IPS-15b (cell line): ENCODE measurements at regions not wholly inside any gene's neighbourhood (a gene's known extent, or its start where the extent isn't known, plus 50 kb on each side); places are given as distances from the start of the nearest gene placed in this dataset.
"Not testable (repeated sequence)": the region's sequence is repeated elsewhere in the genome, so short reads cannot be mapped to it uniquely, and the experiment has no call there.

Experiments
- H3K27me3 ChIP-seq: one replicate; pipeline ENCODE4 v1.6.1; 2013; ENCODE audit warnings: low read length; ENCODE audit not compliant: control insufficient read depth, insufficient read depth
- H3K36me3 ChIP-seq: one replicate; pipeline ENCODE4 v1.6.1; 2013; ENCODE audit warnings: low read length; ENCODE audit not compliant: control insufficient read depth, insufficient read depth
- H3K4me1 ChIP-seq: one replicate; pipeline ENCODE4 v1.6.1; 2013; ENCODE audit warnings: mild to moderate bottlenecking, low read length; ENCODE audit not compliant: control insufficient read depth, insufficient read depth
- H3K4me3 ChIP-seq: one replicate; pipeline ENCODE4 v1.5.1; 2013; ENCODE audit warnings: low read depth, low read length
- H3K9ac ChIP-seq: one replicate; pipeline ENCODE4 v1.6.1; 2013; ENCODE audit warnings: low read depth, mild to moderate bottlenecking, low read length
- H3K9me3 ChIP-seq: one replicate; pipeline ENCODE4 v1.6.1; 2013; ENCODE audit warnings: mild to moderate bottlenecking, low read length; ENCODE audit not compliant: control insufficient read depth, insufficient read depth

- Histone ChIP-seq H3K27me3 (no peaks in the 10 kb centered on the region), H3K4me1 (no peaks in the 10 kb centered on the region), H3K36me3 (no peaks in the 10 kb centered on the region), H3K4me3 (no peak overlapping the region), H3K9ac (no peak overlapping the region), H3K9me3 (no peaks in the 10 kb centered on the region)
These were observed 101.1 kb upstream of the DLG1 start for GRCh38 chr3:197399486-197399885.

- H3K4me3 ChIP-seq = no peak overlapping the region
- H3K9ac ChIP-seq = no peak overlapping the region
- no peaks in the 10 kb centered on the region for H3K36me3 ChIP-seq
- H3K9me3 ChIP-seq = no peaks in the 10 kb centered on the region
- no peaks in the 10 kb centered on the region for H3K27me3 ChIP-seq
- H3K4me1 ChIP-seq = no peaks in the 10 kb centered on the region
These were observed 100.0 kb upstream of the DLG1 start for GRCh38 chr3:197398286-197398878.

DNA sequence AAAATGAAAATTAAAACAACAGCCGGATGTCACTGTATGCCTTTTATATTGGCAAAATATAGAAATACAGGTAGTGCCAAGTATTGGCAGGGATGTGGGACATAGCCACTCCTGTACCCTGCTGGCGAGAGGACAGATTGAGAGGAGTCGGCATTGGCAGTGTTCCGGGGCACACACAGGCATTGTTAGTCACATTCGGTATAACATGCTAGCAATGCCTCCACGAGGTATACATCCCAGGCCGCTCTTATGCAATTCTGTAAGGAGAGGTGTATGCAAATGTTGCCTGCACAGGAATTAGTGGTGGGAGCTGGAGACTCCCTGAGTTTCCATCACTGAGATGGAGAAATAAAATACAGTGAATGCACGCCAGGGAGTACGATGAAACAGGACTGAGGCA lies 99.4 kb upstream of the DLG1 start:
- H3K4me1 ChIP-seq = no peaks in the 10 kb centered on the region

GRCh38 chr3:197394464-197395321 lies 96.3 kb upstream of the DLG1 start:
- Histone ChIP-seq H3K4me1 (no peaks in the 10 kb centered on the region), H3K4me3 (no peak overlapping the region), H3K36me3 (no peaks in the 10 kb centered on the region), H3K9ac (no peak overlapping the region), H3K27me3 (no peaks in the 10 kb centered on the region), H3K9me3 (no peaks in the 10 kb centered on the region)

More for the DNA sequence above, 99.4 kb upstream of the DLG1 start:
- Histone ChIP-seq H3K36me3 (no peaks in the 10 kb centered on the region), H3K27me3 (no peaks in the 10 kb centered on the region), H3K9me3 (no peaks in the 10 kb centered on the region), H3K9ac (no peak overlapping the region), H3K4me3 (no peak overlapping the region)

DNA sequence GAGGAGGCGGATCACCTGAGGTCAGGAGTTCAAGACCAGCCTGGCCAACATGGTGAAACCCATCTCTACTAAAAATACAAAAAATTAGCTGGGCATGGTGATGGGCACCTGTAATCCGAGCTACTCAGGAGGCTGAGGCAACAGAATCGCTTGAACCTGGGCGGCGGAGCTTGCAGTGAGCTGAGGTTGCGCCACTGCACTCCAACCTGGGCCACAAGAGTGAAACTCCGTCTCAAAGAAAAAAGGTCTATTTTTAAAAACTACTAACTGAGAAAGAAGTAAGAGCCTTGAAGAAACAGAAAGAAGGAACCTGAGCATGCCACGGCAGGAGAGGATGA lies 95.7 kb upstream of the DLG1 start:
- not testable (repeated sequence) for H3K9me3 ChIP-seq, H3K27me3 ChIP-seq, H3K4me3 ChIP-seq, H3K9ac ChIP-seq, H3K4me1 ChIP-seq, H3K36me3 ChIP-seq

DNA sequence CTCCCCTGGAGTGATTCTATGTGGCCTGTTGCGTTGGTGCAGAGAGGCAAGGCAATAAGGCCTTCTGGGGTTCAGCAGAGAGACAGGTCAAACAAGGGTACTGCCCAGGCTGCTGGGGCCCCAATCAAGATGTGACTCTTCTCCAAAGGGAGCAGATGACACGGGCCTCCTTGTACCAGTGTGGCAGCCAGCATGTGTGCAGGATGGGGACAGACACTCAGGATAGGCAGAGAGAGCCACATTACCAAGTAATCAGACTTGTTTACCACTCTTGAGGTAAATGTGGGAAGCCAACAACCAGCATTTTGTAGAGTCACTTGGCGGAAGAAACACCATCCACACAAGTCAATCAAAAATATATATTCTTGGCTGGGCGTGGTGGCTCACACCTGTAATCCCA lies 95.3 kb upstream of the DLG1 start:
- Histone ChIP-seq H3K9me3 (no peaks in the 10 kb centered on the region), H3K4me3 (no peak overlapping the region), H3K27me3 (no peaks in the 10 kb centered on the region)

DNA sequence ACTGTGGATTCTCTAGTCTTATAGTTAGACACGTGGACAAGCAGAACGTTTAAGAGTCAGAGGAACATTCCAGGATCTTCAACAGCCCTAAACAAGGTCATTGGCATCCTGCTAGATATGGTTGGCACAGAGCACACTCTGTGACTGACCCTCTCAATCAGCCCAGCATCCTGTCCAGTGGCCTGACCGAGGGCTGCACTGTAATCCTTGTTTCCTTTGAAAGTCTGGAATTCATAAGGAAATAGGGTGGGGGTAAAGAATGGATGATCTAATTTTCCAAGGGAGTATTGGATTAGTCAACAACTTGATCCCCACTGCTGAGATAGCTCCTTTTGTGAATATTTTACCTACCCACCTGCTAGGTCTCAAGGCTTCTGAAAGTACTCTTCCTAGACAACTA lies 94.5 kb upstream of the DLG1 start:
- no peaks in the 10 kb centered on the region for H3K4me1 ChIP-seq
- H3K27me3 ChIP-seq = no peaks in the 10 kb centered on the region
- no peaks in the 10 kb centered on the region for H3K36me3 ChIP-seq
- no peak overlapping the region for H3K4me3 ChIP-seq
- H3K9me3 ChIP-seq = no peaks in the 10 kb centered on the region
- no peak overlapping the region for H3K9ac ChIP-seq

More for the DNA sequence above, 95.3 kb upstream of the DLG1 start:
- Histone ChIP-seq H3K4me1 (no peaks in the 10 kb centered on the region), H3K36me3 (no peaks in the 10 kb centered on the region), H3K9ac (no peak overlapping the region)

DNA sequence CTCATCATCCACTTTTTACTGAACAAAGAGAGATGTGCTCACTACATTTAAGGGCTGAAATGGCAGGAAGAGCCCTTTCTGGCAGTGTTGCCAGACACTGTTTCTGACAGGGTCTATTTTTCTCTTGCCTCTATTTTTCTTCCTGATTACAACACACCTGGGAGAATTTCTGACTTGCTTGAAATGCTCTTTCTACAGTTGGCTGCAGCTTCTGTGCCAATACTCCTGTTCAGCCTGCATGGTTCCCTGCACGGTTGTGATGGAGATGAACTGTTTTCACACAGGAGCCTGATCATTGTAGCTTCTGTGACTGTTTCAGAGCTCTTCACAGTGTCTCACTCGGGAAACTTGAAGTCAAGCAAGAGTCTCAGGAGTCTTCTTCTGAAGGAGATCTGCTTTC lies 83.0 kb upstream of the DLG1 start:
- Histone ChIP-seq H3K4me3 (no peak overlapping the region), H3K36me3 (no peaks in the 10 kb centered on the region), H3K9ac (no peak overlapping the region), H3K27me3 (no peaks in the 10 kb centered on the region), H3K9me3 (no peaks in the 10 kb centered on the region), H3K4me1 (no peaks in the 10 kb centered on the region)

- no peak overlapping the region for H3K4me3 ChIP-seq
- H3K9me3 ChIP-seq = no peaks in the 10 kb centered on the region
- H3K4me1 ChIP-seq = no peaks in the 10 kb centered on the region
These were observed 82.4 kb upstream of the DLG1 start for GRCh38 chr3:197380786-197381185.

DNA sequence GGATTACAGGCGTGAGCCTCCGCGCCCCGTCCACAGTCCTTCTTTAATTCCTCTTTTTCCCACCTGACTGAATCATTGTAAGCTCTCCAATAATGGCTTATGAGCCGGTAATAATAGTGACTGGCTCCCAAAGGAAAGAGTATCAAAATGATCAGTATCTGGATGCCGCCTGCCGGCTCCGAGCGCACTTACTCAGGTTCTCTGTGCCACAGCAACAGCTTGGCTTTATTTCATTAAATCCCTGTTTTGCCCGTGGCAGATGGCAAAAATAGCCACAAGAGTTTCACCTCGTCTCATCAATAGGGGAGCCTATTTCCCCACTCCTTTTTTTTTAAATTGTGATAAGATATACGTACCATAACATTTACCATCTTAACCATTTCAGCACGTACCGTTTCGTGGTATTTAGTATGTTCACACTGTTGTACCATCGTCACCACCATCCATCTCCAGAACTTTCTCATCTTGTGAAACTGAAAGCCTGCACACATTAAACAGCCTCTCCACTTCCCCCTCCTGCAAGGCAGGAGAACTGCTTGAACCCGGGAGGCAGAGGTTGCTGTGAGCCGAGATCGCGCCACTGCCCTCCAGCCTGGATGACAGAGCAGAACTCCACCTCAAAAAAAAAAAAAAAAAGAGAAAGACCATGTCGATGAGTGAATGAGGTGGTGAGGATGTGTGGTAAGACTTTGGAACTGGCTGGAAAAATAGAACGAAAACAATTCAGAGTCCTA lies 80.7 kb upstream of the DLG1 start:
- Histone ChIP-seq H3K9ac (no peak overlapping the region), H3K4me3 (no peak overlapping the region), H3K4me1 (no peaks in the 10 kb centered on the region), H3K36me3 (no peaks in the 10 kb centered on the region), H3K27me3 (no peaks in the 10 kb centered on the region), H3K9me3 (no peaks in the 10 kb centered on the region)

More at GRCh38 chr3:197380786-197381185, 82.4 kb upstream of the DLG1 start:
- H3K36me3 ChIP-seq = no peaks in the 10 kb centered on the region
- H3K9ac ChIP-seq = no peak overlapping the region
- no peaks in the 10 kb centered on the region for H3K27me3 ChIP-seq

- no peaks in the 10 kb centered on the region for H3K4me1 ChIP-seq
- H3K9ac ChIP-seq = no peak overlapping the region
- no peaks in the 10 kb centered on the region for H3K9me3 ChIP-seq
- H3K36me3 ChIP-seq = no peaks in the 10 kb centered on the region
- no peaks in the 10 kb centered on the region for H3K27me3 ChIP-seq
- H3K4me3 ChIP-seq = no peak overlapping the region
These were observed 78.5 kb upstream of the DLG1 start for GRCh38 chr3:197376735-197377555.
